ENCODE measurements at regions not wholly inside any gene's neighbourhood (a gene's known extent, or its start where the extent isn't known, plus 50 kb on each side); places are given as distances from the start of the nearest gene placed in this dataset.

DNA sequence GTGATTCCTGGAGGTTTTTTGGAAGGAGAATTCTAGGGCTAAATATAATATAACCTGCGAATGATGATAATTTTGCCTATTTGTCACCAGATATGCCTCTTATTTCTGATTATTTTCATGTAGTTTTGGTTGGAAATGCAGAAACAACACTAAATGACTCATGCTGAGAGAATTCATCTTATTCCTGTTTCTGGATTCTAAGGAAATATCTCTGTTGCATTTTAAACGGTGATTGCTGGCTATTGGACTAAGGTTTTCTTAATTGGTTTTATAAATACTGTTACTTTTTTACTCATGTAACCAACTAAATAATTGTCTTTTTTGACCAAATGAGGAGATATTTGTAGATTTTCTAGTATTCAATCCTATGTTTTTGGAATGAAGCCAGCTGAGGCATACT, 204.9 kb upstream of the NPSR1 start:
- Histone ChIP-seq H3K36me3 (no peaks in the 10 kb centered on the region), H3K27me3 (ENCODE audit: low read depth) (no peaks in the 10 kb centered on the region), H3K9me3 (replicated peaks) (peaks cover 8% of the 10 kb centered on the region), H3K4me3 (no peak overlapping the region), H3K27ac (replicated peaks) (no peak overlapping the region), H3K4me1 (no peaks in the 10 kb centered on the region)
- TF ChIP-seq, protein P1, sequence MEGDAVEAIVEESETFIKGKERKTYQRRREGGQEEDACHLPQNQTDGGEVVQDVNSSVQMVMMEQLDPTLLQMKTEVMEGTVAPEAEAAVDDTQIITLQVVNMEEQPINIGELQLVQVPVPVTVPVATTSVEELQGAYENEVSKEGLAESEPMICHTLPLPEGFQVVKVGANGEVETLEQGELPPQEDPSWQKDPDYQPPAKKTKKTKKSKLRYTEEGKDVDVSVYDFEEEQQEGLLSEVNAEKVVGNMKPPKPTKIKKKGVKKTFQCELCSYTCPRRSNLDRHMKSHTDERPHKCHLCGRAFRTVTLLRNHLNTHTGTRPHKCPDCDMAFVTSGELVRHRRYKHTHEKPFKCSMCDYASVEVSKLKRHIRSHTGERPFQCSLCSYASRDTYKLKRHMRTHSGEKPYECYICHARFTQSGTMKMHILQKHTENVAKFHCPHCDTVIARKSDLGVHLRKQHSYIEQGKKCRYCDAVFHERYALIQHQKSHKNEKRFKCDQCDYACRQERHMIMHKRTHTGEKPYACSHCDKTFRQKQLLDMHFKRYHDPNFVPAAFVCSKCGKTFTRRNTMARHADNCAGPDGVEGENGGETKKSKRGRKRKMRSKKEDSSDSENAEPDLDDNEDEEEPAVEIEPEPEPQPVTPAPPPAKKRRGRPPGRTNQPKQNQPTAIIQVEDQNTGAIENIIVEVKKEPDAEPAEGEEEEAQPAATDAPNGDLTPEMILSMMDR (IDR thresholded peaks at IDR 0.05; ENCODE audit: borderline replicate concordance): no peak
- intact Hi-C loops (cut with micrococcal nuclease): no loop called here
- no peak for DNase-seq

DNA sequence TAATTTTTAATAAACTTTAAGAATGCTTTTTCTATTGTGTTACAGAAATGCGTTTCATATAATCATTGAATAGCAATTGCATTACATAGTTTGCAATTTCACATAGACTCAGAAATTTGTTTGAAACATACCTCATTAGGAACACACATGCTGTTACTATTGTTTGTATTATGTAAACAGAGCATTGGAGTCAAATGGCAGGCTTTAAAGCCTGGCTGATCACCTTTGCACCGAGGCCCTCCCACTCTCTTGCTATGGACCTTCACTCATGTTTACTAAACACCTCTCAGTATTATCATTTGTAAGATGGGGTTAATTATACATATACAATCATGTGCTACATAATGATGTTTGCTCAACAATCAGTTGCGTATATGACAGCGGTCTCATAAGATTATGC, 203.6 kb upstream of the NPSR1 start:
- DNase-seq: no peak
- Histone ChIP-seq H3K4me3 (no peak overlapping the region), H3K36me3 (no peaks in the 10 kb centered on the region), H3K4me1 (no peaks in the 10 kb centered on the region), H3K27ac (replicated peaks) (no peak overlapping the region), H3K27me3 (ENCODE audit: low read depth) (no peaks in the 10 kb centered on the region), H3K9me3 (replicated peaks) (peaks cover 1% of the 10 kb centered on the region)
- TF ChIP-seq, protein P1 (IDR thresholded peaks at IDR 0.05; ENCODE audit: borderline replicate concordance): no peak
- intact Hi-C loops (cut with micrococcal nuclease): no loop called here

DNA sequence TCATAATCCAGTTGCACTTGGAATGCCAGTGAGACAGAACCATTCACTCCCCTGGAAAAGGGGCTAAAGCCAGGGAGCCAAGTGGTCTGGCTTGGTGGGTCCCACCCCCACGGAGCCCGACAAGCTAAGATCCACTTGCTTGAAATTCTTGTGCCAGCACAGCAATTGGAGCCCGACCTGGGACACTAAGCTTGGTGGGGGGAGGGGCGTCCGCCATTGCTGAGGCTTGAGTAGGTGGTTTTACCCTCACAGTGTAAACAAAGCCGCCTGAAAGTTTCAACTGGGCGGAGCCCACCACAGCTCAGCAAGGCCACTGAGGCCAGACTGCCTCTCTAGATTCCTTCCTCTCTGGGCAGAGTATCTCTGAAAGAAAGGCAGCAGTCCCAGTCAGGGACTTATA, 200.7 kb upstream of the NPSR1 start:
- no peak overlapping the region for H3K4me3 ChIP-seq
- intact Hi-C loops (cut with micrococcal nuclease): no loop called here
- H3K9me3 ChIP-seq (replicated peaks): no peaks in the 10 kb centered on the region
- no peaks in the 10 kb centered on the region for H3K27me3 ChIP-seq (ENCODE audit: low read depth)
- TF ChIP-seq, protein P1 (IDR thresholded peaks at IDR 0.05; ENCODE audit: borderline replicate concordance): no peak
- no peaks in the 10 kb centered on the region for H3K4me1 ChIP-seq
- no peak overlapping the region for H3K27ac ChIP-seq (replicated peaks)
- no peaks in the 10 kb centered on the region for H3K36me3 ChIP-seq
- no peak for DNase-seq

DNA sequence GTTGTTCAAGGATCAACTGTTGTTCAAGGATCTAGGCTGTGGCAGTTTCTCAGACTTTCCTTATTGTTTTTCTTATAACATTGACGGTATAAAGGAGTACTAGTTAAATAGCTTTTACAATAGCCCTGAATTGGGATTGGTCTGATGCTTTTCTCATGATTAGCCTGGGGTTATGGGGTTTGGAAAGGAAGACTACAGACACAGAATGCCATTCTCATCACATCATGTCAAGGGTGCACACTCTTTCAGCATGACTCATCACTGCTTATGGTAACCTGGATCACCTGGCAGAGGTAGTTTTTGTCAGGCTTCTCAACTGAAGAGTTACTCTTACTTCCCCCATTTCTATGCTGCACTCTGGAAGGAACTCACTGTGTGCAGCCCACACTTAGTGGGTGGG, 194.2 kb upstream of the NPSR1 start:
- Histone ChIP-seq H3K4me3 (no peak overlapping the region), H3K27ac (replicated peaks) (no peak overlapping the region), H3K36me3 (no peaks in the 10 kb centered on the region), H3K27me3 (ENCODE audit: low read depth) (no peaks in the 10 kb centered on the region), H3K9me3 (replicated peaks) (peaks cover 20% of the 10 kb centered on the region), H3K4me1 (no peaks in the 10 kb centered on the region)
- TF ChIP-seq, protein P1 (IDR thresholded peaks at IDR 0.05; ENCODE audit: borderline replicate concordance): no peak
- DNase-seq: no peak
- intact Hi-C loops (cut with micrococcal nuclease): no loop called here

DNA sequence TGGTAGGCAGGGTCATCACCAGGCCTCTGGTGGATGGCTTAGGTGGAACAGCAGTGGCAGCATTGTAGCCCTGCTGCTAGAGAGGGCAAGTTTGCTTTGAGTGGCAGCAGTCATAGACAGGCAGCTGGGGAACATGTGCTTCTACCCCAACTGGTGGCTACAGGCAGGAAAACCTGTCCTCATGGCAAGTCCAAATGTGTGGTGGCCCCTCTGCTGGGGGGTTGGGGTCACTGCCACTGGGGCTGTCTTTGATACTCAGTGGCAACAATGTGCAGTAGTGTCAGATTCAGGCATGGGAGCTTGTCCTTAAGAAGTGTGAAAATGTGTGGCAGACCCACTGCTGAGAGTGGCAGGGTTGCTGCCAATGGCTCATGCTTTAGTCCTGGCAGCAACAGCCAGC, 186.2 kb upstream of the NPSR1 start:
- intact Hi-C loops (cut with micrococcal nuclease): no loop called here
- peaks cover 32% of the 10 kb centered on the region for H3K9me3 ChIP-seq (replicated peaks)
- no peaks in the 10 kb centered on the region for H3K4me1 ChIP-seq
- H3K27me3 ChIP-seq (ENCODE audit: low read depth): no peaks in the 10 kb centered on the region
- no peak for DNase-seq
- no peak overlapping the region for H3K4me3 ChIP-seq
- no peaks in the 10 kb centered on the region for H3K36me3 ChIP-seq
- TF ChIP-seq, protein P1 (IDR thresholded peaks at IDR 0.05; ENCODE audit: borderline replicate concordance): no peak
- H3K27ac ChIP-seq (replicated peaks): no peak overlapping the region

DNA sequence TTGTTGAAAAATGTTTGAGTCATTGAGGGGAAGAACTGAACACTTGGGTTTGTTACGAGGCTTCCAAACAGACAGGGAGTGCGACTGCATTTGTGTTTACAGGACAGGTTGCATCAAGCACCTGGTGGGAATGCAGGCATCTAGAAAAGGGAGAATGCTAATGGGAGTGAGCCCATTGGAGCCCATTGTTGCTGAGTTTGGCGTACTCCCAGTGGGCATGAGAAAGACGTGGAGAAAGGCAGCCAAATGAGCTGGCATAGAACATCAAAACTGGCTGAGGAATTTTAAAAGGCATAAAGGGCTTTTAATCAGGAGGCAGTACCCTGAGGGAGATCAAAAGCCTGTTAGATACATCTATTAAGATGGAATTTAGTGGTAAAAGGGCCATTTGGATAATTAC, 171.6 kb upstream of the NPSR1 start:
- Histone ChIP-seq H3K27ac (replicated peaks) (no peak overlapping the region), H3K9me3 (replicated peaks) (no peaks in the 10 kb centered on the region), H3K4me3 (no peak overlapping the region), H3K36me3 (no peaks in the 10 kb centered on the region), H3K4me1 (no peaks in the 10 kb centered on the region), H3K27me3 (ENCODE audit: low read depth) (no peaks in the 10 kb centered on the region)
- DNase-seq: no peak
- TF ChIP-seq, protein P1 (IDR thresholded peaks at IDR 0.05; ENCODE audit: borderline replicate concordance): no peak
- intact Hi-C loops (cut with micrococcal nuclease): no loop called here
